ENCODE measurements at regions not wholly inside any gene's neighbourhood (a gene's known extent, or its start where the extent isn't known, plus 50 kb on each side); places are given as distances from the start of the nearest gene placed in this dataset.

DNA sequence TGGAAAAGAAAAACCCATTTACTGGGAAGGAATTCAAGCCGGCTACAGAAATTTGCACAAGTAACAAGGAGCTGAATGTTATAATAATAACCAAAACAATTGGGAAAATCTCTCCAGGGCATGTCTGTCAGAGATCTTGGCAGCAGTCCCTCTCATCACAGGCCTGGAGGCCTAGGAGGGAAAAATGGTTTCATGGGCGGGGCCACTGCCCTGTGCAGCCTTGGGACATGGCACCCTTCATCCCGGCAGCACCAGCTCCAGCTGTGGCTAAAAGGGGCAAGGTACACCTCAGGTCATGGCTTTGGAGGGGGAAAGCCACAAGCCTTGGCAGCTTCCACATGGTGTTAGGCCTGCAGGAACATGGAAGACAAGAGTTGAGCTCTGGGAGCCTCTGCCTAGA, 513.1 kb upstream of the CNKSR2 start:
- no peak for DNase-seq

- DNase-seq: no peak
These were observed 516.5 kb upstream of the CNKSR2 start for GRCh38 chrX:20857746-20858145.

DNA sequence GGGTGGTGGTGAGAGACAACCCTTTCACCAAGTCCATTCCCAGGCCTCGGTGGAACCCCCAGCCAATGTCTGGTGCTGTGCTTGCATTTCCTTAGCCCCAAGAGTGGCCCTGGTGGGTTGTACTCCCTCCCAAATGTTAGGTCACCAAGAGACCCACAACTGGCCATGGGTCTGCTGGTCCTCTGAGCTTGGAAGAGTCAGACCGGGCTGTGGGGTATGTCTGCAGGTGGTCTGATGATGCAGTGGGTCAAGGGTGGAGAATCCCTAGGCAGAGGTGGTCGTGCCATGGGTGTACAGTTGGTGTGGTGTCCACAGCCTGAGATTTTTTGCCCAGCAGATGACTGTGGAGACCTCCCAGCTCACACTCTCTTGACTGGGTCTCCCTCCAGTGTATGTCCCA, 535.7 kb upstream of the CNKSR2 start:
- no peak for DNase-seq

GRCh38 chrX:20829665-20830491, 544.3 kb upstream of the CNKSR2 start:
- DNase-seq: peak; percentile 39

DNA sequence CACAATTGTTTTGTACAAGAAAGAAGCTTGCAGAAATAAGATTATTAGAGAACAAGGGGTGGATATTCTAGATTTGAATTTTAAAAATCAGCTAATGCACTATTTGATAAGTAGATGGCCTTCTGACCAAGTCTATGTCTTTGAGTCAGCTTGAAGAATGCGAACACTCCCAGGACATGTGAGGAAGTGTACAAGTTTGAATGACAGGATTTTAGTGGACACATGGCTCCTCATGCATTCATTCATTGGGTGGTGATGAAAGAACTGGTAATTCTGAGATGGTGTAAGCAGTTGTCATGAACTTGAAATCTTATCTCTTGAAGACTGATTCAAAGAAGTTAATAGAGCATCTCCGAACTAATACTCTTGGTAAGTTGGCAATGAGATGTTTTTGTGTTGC, 548.2 kb upstream of the CNKSR2 start:
- DNase-seq: no peak

- no peak for DNase-seq
These were observed 537.3 kb upstream of the RPS6KA3 start for GRCh38 chrX:20803971-20804370.

- no peak for DNase-seq
These were observed 535.3 kb upstream of the RPS6KA3 start for GRCh38 chrX:20802036-20802435.

- DNase-seq: no peak
These were observed 529.7 kb upstream of the RPS6KA3 start for GRCh38 chrX:20796450-20796849.

DNA sequence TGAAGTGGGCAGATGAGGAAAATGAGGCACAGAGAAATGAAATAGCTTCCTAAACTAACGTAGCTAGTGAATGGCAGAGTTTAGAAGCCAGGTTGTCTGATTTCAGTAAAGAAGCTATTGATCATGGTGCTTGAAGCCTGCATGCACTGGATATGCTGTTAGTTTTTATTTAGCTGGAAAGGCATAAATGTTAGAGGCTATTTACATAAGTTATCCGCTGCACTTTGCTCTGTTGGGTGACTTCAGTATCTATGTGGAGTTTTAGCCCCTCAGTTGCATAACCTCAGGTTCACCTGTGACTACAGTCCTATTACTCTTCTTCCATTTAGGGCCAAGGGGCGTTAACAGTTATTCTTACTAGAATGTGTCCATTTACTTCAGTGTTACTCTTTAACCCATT, 522.4 kb upstream of the RPS6KA3 start:
- DNase-seq: no peak

DNA sequence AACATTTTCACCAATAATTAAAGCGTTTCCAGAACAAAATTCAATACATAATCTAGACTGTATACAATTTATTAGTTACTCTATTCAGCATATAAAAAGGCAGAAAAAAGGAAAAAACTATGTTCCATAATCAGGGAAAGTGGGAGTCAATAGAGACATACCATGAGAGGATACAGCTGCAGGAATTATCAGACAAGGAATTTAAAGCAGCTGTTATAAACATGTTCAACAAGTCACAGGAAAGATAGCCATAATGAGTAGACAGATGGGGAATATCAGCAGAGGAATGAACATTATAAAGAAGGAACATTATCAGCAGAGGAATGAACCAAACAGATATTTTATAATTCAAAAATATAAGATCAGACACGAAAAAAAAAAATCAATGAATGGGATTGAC, 500.6 kb upstream of the RPS6KA3 start:
- no peak for DNase-seq

GRCh38 chrX:20756585-20756984, 489.9 kb upstream of the RPS6KA3 start:
- no peak for DNase-seq

DNA sequence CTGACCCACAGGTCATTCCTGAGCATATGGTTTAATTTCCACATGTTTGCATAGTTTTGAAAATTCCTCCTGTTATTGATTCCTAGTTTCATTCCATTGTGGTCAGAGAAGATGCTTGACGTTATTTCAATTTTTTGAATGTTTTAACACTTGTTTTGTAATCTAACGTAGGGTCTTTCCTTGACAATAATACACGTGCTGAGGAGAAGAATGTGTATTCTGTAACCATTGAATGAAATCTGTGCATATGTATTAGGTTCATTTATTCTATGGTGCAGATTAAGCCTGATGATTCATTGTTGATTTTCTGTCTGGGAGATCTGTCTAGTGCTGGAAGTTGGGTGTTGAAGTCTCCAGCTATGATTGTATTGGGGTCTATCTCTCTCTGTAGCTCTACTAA, 486.4 kb upstream of the RPS6KA3 start:
- peak; percentile 37 for DNase-seq

- DNase-seq: no peak
These were observed 480.0 kb upstream of the RPS6KA3 start for GRCh38 chrX:20746690-20747089.

GRCh38 chrX:20743046-20743445, 476.3 kb upstream of the RPS6KA3 start:
- DNase-seq: no peak

GRCh38 chrX:20742106-20742505, 475.4 kb upstream of the RPS6KA3 start:
- DNase-seq: peak; percentile 50

- no peak for DNase-seq
These were observed 473.7 kb upstream of the RPS6KA3 start for GRCh38 chrX:20740443-20740842.

DNA sequence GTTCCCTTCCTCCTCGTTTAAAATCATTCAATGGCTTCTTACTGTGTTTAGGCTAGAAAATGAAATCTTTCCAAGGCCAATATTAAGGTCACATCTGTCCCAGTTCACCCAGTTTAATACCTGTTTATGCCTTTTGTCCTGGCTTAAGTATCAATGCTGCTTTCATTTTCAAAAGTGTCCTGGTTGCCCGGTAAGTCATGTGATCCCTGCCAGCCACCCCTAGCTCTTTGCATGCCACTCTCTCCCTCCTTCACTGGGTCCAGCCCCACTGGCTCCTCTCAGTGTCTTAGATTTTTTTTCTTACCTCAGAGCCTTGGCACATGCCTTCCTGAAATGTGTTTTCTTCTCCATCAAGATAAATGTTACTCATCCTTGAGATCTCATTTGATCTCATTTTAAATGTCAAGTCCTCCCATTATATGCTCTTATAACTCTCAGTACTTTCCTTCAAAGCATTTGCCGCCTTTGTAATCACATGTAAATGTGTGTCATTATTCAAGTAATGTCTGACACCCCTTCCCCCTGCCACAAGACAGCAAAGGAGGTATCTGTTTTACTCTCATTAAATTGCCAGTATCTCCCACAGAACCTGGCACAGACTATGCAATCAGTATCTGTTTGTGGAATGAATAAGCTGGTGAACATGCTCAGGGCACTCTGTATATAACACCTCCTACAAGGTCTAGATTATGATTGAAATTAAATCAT, 472.5 kb upstream of the RPS6KA3 start:
- DNase-seq: no peak

- DNase-seq: peak; percentile 73
These were observed 462.7 kb upstream of the RPS6KA3 start for GRCh38 chrX:20729416-20729815.

DNA sequence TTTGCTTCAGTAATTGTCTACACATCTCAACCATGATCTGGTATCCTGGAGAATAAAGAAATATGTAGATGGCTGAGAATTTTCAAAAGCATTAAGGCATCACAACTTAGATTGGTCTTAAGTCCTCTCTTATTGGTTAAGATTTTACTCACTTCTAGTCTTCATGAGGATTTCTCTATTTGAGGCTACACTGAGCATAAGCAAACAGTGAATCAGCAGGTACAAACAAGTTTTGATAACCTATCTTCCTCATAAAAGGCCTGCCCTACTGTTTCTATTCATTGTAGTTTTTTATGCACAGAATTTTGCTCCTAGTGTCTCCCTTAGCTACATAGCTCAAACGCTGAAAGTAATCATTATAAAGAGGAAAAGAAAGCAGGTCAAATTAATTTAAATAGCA, 460.7 kb upstream of the RPS6KA3 start:
- no peak for DNase-seq

DNA sequence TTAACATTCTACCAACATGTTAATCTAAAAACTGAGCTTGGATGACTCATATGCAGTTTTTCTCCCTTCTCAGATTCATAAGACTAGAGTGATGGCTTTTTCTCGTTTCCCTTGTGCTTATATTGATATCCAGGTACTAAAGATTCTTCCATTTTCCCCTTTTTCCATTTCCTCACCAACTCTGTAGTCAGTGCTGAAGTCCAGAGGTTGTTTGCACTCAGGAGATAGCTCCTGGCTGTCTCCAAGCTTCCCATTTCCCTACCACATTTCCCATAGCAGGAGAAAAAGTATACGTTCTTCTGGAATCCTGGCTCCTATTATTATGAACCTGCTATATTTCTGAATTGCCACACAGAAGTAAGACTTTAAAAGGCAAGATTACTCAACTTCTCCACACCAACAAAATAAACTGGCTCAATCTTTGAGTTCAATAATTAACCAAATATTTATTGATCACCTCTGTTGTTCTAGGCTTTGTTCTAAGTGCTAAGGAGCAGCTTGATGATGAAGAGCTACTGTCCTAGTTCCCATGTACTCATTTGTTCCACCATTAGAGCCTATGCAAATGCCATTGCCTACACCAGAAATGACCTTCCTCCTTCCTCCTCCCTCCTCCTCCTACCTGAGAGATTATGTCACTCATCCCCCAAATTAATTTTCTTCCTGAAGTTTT, 454.4 kb upstream of the RPS6KA3 start:
- no peak for DNase-seq

GRCh38 chrX:20718592-20719380, 452.1 kb upstream of the RPS6KA3 start:
- DNase-seq: no peak

- no peak for DNase-seq
These were observed 448.5 kb upstream of the RPS6KA3 start for GRCh38 chrX:20715176-20715575.

DNA sequence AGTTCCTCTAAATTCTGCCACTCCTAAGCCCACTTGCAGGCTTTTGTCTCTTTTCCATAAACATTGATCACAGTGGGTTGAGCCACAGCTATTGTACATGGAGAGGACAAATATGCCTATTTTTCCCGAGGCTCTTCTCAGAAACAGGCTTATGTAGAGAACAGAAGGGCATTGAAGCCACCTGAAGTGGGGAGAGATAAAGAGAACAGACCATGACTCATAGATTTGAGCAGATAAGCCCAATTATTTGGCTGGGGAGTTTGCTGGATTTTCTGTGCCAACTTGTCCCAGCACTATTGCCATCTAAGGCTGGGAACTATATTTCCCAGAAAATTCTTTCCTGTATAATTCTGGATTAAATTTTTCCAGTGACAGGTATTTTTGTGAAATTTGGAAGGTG, 446.1 kb upstream of the RPS6KA3 start:
- DNase-seq: no peak

Data from fibroblast of skin of abdomen (primary cell).